IMR-90 (cell line): ENCODE measurements at regions not wholly inside any gene's neighbourhood (a gene's known extent, or its start where the extent isn't known, plus 50 kb on each side); places are given as distances from the start of the nearest gene placed in this dataset.

Experiments
- ATAC-seq: fragments of 200-7000 bp; cut with Tn5 transposase; 2 replicates; pipeline ENCODE4 v1.9.1; 2020; ENCODE audit warnings: low read depth, mild to moderate bottlenecking, moderate library complexity
- BruUV-seq: library from RNA; stranded (reverse); fragments of 400-500 nt; replicated peaks from 2 replicates; lab custom pipeline; 2021; lab: Mats Ljungman, UMichigan
- CTCF ChIA-PET: fragments of 300-600 bp; formaldehyde crosslinking; extraction: SDS; loops from one replicate; lab custom pipeline; 2021; ENCODE audit warnings: antibody characterized with exemption; lab: Yijun Ruan, JAX
- POLR2A ChIA-PET: fragments of 300-600 bp; sonication (Branson Sonifier 250); formaldehyde crosslinking; loops from one replicate; lab custom pipeline; 2022; ENCODE audit warnings: antibody characterized with exemption; ENCODE audit not compliant: unreplicated experiment; lab: Charles Lee
- DNase-seq: peaks from one replicate; pipeline ENCODE4 v3.0.0; 2013
- H2AFZ ChIP-seq: replicated peaks from 2 replicates; pipeline ENCODE3; 2013; ENCODE audit warnings: low read length, mild to moderate bottlenecking; ENCODE audit not compliant: poor library complexity
- H2AK5ac ChIP-seq: 2 replicates; pipeline ENCODE4 v1.6.1; 2013; ENCODE audit warnings: low read depth, low read length, inconsistent platforms
- H2AK9ac ChIP-seq: replicated peaks from 2 replicates; pipeline ENCODE3; 2013; ENCODE audit warnings: mild to moderate bottlenecking, low read depth, low read length, moderate library complexity; ENCODE audit not compliant: poor library complexity
- H2BK120ac ChIP-seq: 2 replicates; pipeline ENCODE4 v1.6.1; 2013; ENCODE audit warnings: low read depth, low read length, inconsistent platforms
- H2BK15ac ChIP-seq: 3 replicates; pipeline ENCODE4 v1.6.1; 2013; ENCODE audit warnings: low read depth, low read length, inconsistent platforms
- H2BK20ac ChIP-seq: 2 replicates; pipeline ENCODE4 v1.6.1; 2013; ENCODE audit warnings: low read depth, mild to moderate bottlenecking, inconsistent platforms, low read length, moderate library complexity
- H2BK5ac ChIP-seq: 2 replicates; pipeline ENCODE4 v1.6.1; 2013; ENCODE audit warnings: mild to moderate bottlenecking, low read depth, low read length, inconsistent platforms; ENCODE audit not compliant: poor library complexity, severe bottlenecking
- H3K14ac ChIP-seq: replicated peaks from 2 replicates; pipeline ENCODE4 v1.6.1; 2013; ENCODE audit warnings: low read depth, low read length, inconsistent platforms
- H3K18ac ChIP-seq: 2 replicates; pipeline ENCODE4 v1.6.1; 2013; ENCODE audit warnings: low read depth, low read length, control low read depth
- H3K23ac ChIP-seq: 2 replicates; pipeline ENCODE4 v1.6.1; 2013; ENCODE audit warnings: low read depth, low read length, inconsistent platforms
- H3K27ac ChIP-seq: 2 replicates; pipeline ENCODE4 v1.5.1; 2013; ENCODE audit warnings: mild to moderate bottlenecking, control low read depth, low read length; ENCODE audit not compliant: insufficient read depth
- H3K27me3 ChIP-seq: 2 replicates; pipeline ENCODE4 v1.6.1; 2013; ENCODE audit warnings: low read length; ENCODE audit not compliant: control insufficient read depth, insufficient read depth
- H3K36me3 ChIP-seq: 2 replicates; pipeline ENCODE4 v1.6.1; 2013; ENCODE audit warnings: low read length, mixed read lengths; ENCODE audit not compliant: control insufficient read depth, insufficient read depth
- H3K4ac ChIP-seq: 2 replicates; pipeline ENCODE4 v1.6.1; 2013; ENCODE audit warnings: low read depth, low read length, inconsistent platforms
- H3K4me1 ChIP-seq: 2 replicates; pipeline ENCODE4 v1.6.1; 2013; ENCODE audit warnings: low read length, mixed read lengths; ENCODE audit not compliant: control insufficient read depth, insufficient read depth
- H3K4me2 ChIP-seq: 2 replicates; pipeline ENCODE4 v1.6.1; 2013; ENCODE audit warnings: low read depth, mild to moderate bottlenecking, control low read depth, low read length, moderate library complexity
- H3K4me3 ChIP-seq: 2 replicates; pipeline ENCODE4 v1.5.1; 2013; ENCODE audit warnings: low read depth, mild to moderate bottlenecking, control low read depth, low read length, moderate library complexity; ENCODE audit not compliant: insufficient read depth
- H3K56ac ChIP-seq: 2 replicates; pipeline ENCODE4 v1.6.1; 2013; ENCODE audit warnings: low read length, inconsistent platforms; ENCODE audit not compliant: insufficient read depth; ENCODE audit errors: extremely low read depth
- H3K79me1 ChIP-seq, 2 experiments: 2 replicates each; pipeline ENCODE4 v1.6.1; 2013; ENCODE audit warnings: low read length in 2 of 2, inconsistent platforms in 1 of 2, low read depth in 1 of 2
- H3K9ac ChIP-seq: 2 replicates; pipeline ENCODE4 v1.6.1; 2013; ENCODE audit warnings: low read depth, low read length, control low read depth
- H3K9me1 ChIP-seq: 2 replicates; pipeline ENCODE4 v1.6.1; 2013; ENCODE audit warnings: low read length, inconsistent platforms; ENCODE audit not compliant: insufficient read depth
- H3K9me3 ChIP-seq: 2 replicates; pipeline ENCODE4 v1.6.1; 2013; ENCODE audit warnings: low read length; ENCODE audit not compliant: control insufficient read depth, insufficient read depth
- H4K20me1 ChIP-seq: 2 replicates; pipeline ENCODE4 v1.6.1; 2013; ENCODE audit warnings: low read length, inconsistent platforms; ENCODE audit not compliant: insufficient read depth
- H4K5ac ChIP-seq: 2 replicates; pipeline ENCODE4 v1.6.1; 2013; ENCODE audit warnings: mild to moderate bottlenecking, low read depth, low read length, control low read depth
- H4K8ac ChIP-seq, 2 experiments: 2 replicates each; pipeline ENCODE4 v1.6.1; 2013; ENCODE audit warnings: low read depth in 2 of 2, low read length in 2 of 2, control low read depth in 1 of 2, inconsistent platforms in 1 of 2
- H4K91ac ChIP-seq: 2 replicates; pipeline ENCODE4 v1.6.1; 2013; ENCODE audit warnings: low read depth, low read length, inconsistent platforms; ENCODE audit not compliant: insufficient read depth
- CEBPB ChIP-seq: IDR thresholded peaks from 2 replicates; pipeline ENCODE4 v1.6.1; 2012; ENCODE audit warnings: low read depth, low read length, improper control_type of control experiment
- CHD1 ChIP-seq: IDR thresholded peaks from 2 replicates; pipeline ENCODE4 v1.6.1; 2012; ENCODE audit warnings: low read depth, low read length, improper control_type of control experiment
- CTCF ChIP-seq: conservative IDR thresholded peaks from 2 replicates; pipeline ENCODE4 v1.5.1; 2012; ENCODE audit warnings: mild to moderate bottlenecking, low read depth, low read length, improper control_type of control experiment
- FOS ChIP-seq: fragments of 150-350 bp; IDR thresholded peaks from 2 replicates; pipeline ENCODE4 v1.6.1; 2016; ENCODE audit warnings: low read depth, low read length
- MAFK ChIP-seq: IDR thresholded peaks from 2 replicates; pipeline ENCODE4 v1.6.1; 2012; ENCODE audit warnings: low read depth, low read length, improper control_type of control experiment
- MAZ ChIP-seq: IDR thresholded peaks from 2 replicates; pipeline ENCODE4 v1.6.1; 2012; ENCODE audit warnings: low read depth, mild to moderate bottlenecking, low read length, improper control_type of control experiment, moderate library complexity, borderline replicate concordance
- MXI1 ChIP-seq: IDR thresholded peaks from 2 replicates; pipeline ENCODE4 v1.6.1; 2012; ENCODE audit warnings: low read depth, mild to moderate bottlenecking, low read length, moderate library complexity, borderline replicate concordance
- NFE2L2 ChIP-seq: fragments of 150-350 bp; IDR thresholded peaks from 2 replicates; pipeline ENCODE4 v1.6.1; 2016; ENCODE audit warnings: low read depth, mild to moderate bottlenecking, low read length
- POLR2A ChIP-seq: IDR thresholded peaks from 2 replicates; pipeline ENCODE4 v1.6.1; 2012; ENCODE audit warnings: mild to moderate bottlenecking, low read depth, low read length
- RAD21 ChIP-seq: IDR thresholded peaks from 2 replicates; pipeline ENCODE4 v1.6.1; 2012; ENCODE audit warnings: low read length, improper control_type of control experiment
- RCOR1 ChIP-seq: IDR thresholded peaks from 2 replicates; pipeline ENCODE4 v1.6.1; 2012; ENCODE audit warnings: mild to moderate bottlenecking, low read length, improper control_type of control experiment; ENCODE audit not compliant: insufficient replicate concordance
- RFX5 ChIP-seq: IDR thresholded peaks from 2 replicates; pipeline ENCODE4 v1.8.0; 2012; ENCODE audit warnings: low read depth, mild to moderate bottlenecking, low read length, moderate library complexity
- WGBS, 2 experiments: methylation state at CpG; one replicate each; pipeline versions ENCODE4 v1.1.5 to v1.1.7; 2013; ENCODE audit warnings: missing lambda C conversion rate in 2 of 2; ENCODE audit not compliant: insufficient read length in 1 of 2; ENCODE audit errors: extremely low coverage in 2 of 2; 5-methylcytosine and 5-hydroxymethylcytosine counted together
- dilution Hi-C: fragments of 300-500 bp; cut with HindIII; formaldehyde crosslinking; loops from one replicate; pipeline ENCODE4 v1.14.3; 2018; ENCODE audit warnings: low sequenced_read_pairs; ENCODE audit not compliant: unreplicated experiment
- in situ Hi-C: fragments of 300-500 bp; cut with MboI; formaldehyde crosslinking; loops from 3 replicates; pipeline ENCODE4 v1.14.3; 2019; ENCODE audit warnings: low sequenced_read_pairs, inconsistent platforms, mixed read lengths
- intact Hi-C: fragments of 100-400 bp; cut with micrococcal nuclease; formaldehyde crosslinking; loops from 2 replicates; pipeline ENCODE4 v1.10.0; 2022
- TF ChIP-seq, protein P1 (sequence below): fragments of 150-350 bp; IDR thresholded peaks from 2 replicates; pipeline ENCODE4 v1.6.1; 2016; ENCODE audit warnings: low read depth, mild to moderate bottlenecking, low read length, moderate library complexity, borderline replicate concordance
- TF ChIP-seq, protein P2 (sequence below): fragments of 150-350 bp; IDR thresholded peaks from 2 replicates; pipeline ENCODE4 v1.6.1; 2017; ENCODE audit warnings: mild to moderate bottlenecking, antibody characterized with exemption, low read length, low read depth

DNA sequence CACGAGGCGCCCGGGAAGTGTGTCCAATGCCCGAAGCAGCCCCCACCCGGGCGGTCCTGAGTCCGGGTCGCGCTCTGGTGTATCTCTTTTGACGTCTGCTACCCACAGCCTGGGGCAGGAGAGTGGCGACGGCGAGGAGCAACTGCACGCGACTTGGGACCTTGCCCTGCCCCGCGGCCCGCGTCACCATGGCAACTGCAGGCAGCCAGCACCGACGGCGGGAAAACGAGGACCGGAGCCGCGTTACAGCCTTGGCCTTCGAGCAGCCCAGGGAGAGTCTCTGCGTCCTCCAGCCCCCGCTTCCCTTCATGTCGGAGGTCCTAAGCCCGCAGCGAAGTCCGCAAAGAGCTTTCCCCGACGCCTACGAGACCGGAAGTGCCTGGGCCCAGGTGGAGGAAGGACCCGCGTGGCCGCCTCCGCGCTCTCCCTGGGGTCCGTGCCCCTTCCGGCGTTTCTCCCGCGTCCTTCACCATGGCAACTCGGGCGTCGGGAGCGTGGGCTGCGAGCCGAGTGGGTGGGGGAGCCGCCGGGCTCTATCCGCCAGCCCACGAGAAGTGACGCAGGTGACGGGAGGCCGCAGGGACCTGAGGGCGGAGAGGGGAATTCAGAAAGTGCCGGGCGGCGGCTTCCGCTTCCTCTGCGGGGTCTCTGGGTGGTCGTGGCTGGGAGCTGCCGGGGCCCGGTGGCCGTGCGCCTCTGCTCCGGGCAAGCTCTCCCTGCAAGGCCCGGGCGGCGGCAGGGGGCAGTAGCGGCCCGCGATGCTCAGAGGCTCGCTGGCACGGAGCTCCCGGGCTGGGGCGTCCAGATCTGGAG lies 88.6 kb upstream of the TGM3 start:
- Histone ChIP-seq H3K4me2 (peak overlapping the region; percentile 74), H2AK9ac (no peak overlapping the region), H2BK120ac (no peak overlapping the region), H3K27ac (no peak overlapping the region), H2AK5ac (no peak overlapping the region), H3K56ac (no peak overlapping the region), H3K27me3 (peaks cover 21% of the 10 kb centered on the region), H2AFZ (peak overlapping the region; percentile 88), H3K9me3 (no peaks in the 10 kb centered on the region), H3K36me3 (no peaks in the 10 kb centered on the region), H3K9me1 (no peaks in the 10 kb centered on the region), H3K4me1 (no peaks in the 10 kb centered on the region), H3K23ac (no peak overlapping the region), H2BK5ac (no peak overlapping the region), H3K18ac (no peak overlapping the region), H4K91ac (no peak overlapping the region), H2BK20ac (no peak overlapping the region), H4K8ac (no peak overlapping the region), H3K4ac (no peak overlapping the region), H4K20me1 (no peaks in the 10 kb centered on the region), H3K9ac (no peak overlapping the region), H3K14ac (no peak overlapping the region), H3K4me3 (peak overlapping the region; percentile 37), H2BK15ac (no peak overlapping the region), H4K5ac (no peak overlapping the region), H3K79me1 (no peaks in the 10 kb centered on the region)
- in situ Hi-C loops (loop anchor here (10.0 kb wide), 1 partner anchor 248 kb away; no protein-coding TSS in a partner anchor), dilution Hi-C loops (no loop called here), intact Hi-C loops (loop anchor here (1.0 to 5.0 kb wide), 3 partner anchors 196 to 440 kb away; no protein-coding TSS in a partner anchor)
- CTCF ChIA-PET: interaction anchor here (0.5 to 2.2 kb wide), 18 partner anchors 8 to 1219 kb away, joined by 3 to 13 read pairs (median 3); no protein-coding TSS in a partner anchor
- 8% methylated on average over 47 of the region's 82 CpGs; no CpG with 5 or more reads in 1 of the 2 experiments for WGBS, 2 experiments
- POLR2A ChIA-PET: interaction anchor here (0.5 kb wide), 1 partner anchor 251 kb away, joined by 3 read pairs; no protein-coding TSS in a partner anchor
- no TSS peak for BruUV-seq
- ATAC-seq: peak; percentile 97
- DNase-seq: peak; percentile 28
- TF ChIP-seq MAFK (no peak), FOS (no peak), MXI1 (no peak), POLR2A (no peak), MAZ (no peak), CEBPB (no peak), RCOR1 (no peak), RAD21 (peak; percentile 79), RFX5 (no peak), CHD1 (no peak), CTCF (peak; percentile 76), NFE2L2 (no peak)
- TF ChIP-seq, protein P1, sequence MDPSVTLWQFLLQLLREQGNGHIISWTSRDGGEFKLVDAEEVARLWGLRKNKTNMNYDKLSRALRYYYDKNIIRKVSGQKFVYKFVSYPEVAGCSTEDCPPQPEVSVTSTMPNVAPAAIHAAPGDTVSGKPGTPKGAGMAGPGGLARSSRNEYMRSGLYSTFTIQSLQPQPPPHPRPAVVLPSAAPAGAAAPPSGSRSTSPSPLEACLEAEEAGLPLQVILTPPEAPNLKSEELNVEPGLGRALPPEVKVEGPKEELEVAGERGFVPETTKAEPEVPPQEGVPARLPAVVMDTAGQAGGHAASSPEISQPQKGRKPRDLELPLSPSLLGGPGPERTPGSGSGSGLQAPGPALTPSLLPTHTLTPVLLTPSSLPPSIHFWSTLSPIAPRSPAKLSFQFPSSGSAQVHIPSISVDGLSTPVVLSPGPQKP: no peak
- TF ChIP-seq, protein P2, sequence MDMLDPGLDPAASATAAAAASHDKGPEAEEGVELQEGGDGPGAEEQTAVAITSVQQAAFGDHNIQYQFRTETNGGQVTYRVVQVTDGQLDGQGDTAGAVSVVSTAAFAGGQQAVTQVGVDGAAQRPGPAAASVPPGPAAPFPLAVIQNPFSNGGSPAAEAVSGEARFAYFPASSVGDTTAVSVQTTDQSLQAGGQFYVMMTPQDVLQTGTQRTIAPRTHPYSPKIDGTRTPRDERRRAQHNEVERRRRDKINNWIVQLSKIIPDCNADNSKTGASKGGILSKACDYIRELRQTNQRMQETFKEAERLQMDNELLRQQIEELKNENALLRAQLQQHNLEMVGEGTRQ: no peak
